H9 (cell line): ENCODE measurements at regions not wholly inside any gene's neighbourhood (a gene's known extent, or its start where the extent isn't known, plus 50 kb on each side); places are given as distances from the start of the nearest gene placed in this dataset.
"Not testable (repeated sequence)": the region's sequence is repeated elsewhere in the genome, so short reads cannot be mapped to it uniquely, and the experiment has no call there.

ENCODE experiments used
- DNase-seq: peaks from one replicate; pipeline ENCODE4 v3.0.0-alpha.2; 2017
- H2AFZ ChIP-seq: one replicate; pipeline ENCODE4 v1.6.1; 2013; ENCODE audit warnings: mild to moderate bottlenecking, low read length, control low read depth, moderate library complexity
- H2AK5ac ChIP-seq: 2 replicates; pipeline ENCODE4 v1.6.1; 2013; ENCODE audit warnings: low read length, control low read depth, mixed read lengths; ENCODE audit not compliant: insufficient read length
- H2BK120ac ChIP-seq: one replicate; pipeline ENCODE4 v1.6.1; 2013; ENCODE audit warnings: low read depth, mild to moderate bottlenecking, low read length, control low read depth, inconsistent platforms; ENCODE audit not compliant: poor library complexity, severe bottlenecking
- H2BK12ac ChIP-seq: 2 replicates; pipeline ENCODE4 v1.6.1; 2013; ENCODE audit warnings: low read length, control low read depth, mixed read lengths, low read depth; ENCODE audit not compliant: insufficient read length
- H2BK15ac ChIP-seq: 2 replicates; pipeline ENCODE4 v1.6.1; 2013; ENCODE audit warnings: low read depth, low read length, control low read depth
- H2BK20ac ChIP-seq: one replicate; pipeline ENCODE4 v1.6.1; 2013; ENCODE audit warnings: low read depth, mild to moderate bottlenecking, low read length, control low read depth, inconsistent platforms; ENCODE audit not compliant: poor library complexity, severe bottlenecking
- H2BK5ac ChIP-seq: 2 replicates; pipeline ENCODE4 v1.6.1; 2013; ENCODE audit warnings: low read length, control low read depth, mixed read lengths; ENCODE audit not compliant: insufficient read length
- H3K14ac ChIP-seq: 2 replicates; pipeline ENCODE4 v1.6.1; 2013; ENCODE audit warnings: low read length, control low read depth; ENCODE audit not compliant: insufficient read depth
- H3K18ac ChIP-seq: 2 replicates; pipeline ENCODE4 v1.6.1; 2013; ENCODE audit warnings: low read depth, mild to moderate bottlenecking, mixed read lengths, low read length, control low read depth; ENCODE audit not compliant: insufficient read length
- H3K23ac ChIP-seq: 2 replicates; pipeline ENCODE4 v1.6.1; 2013; ENCODE audit warnings: low read length, control low read depth, mixed read lengths, low read depth; ENCODE audit not compliant: insufficient read length
- H3K23me2 ChIP-seq: 2 replicates; pipeline ENCODE4 v1.6.1; 2013; ENCODE audit warnings: low read depth, mild to moderate bottlenecking, mixed read lengths, low read length, control low read depth; ENCODE audit not compliant: insufficient read length, poor library complexity, severe bottlenecking
- H3K27ac ChIP-seq: 2 replicates; pipeline ENCODE4 v1.5.1; 2013; ENCODE audit warnings: low read length, control low read depth, mixed read lengths, low read depth; ENCODE audit not compliant: insufficient read length
- H3K27me3 ChIP-seq: 2 replicates; pipeline ENCODE4 v1.6.1; 2013; ENCODE audit warnings: low read length, control low read depth, inconsistent platforms; ENCODE audit not compliant: insufficient read depth
- H3K4ac ChIP-seq: 2 replicates; pipeline ENCODE4 v1.6.1; 2013; ENCODE audit warnings: low read depth, mild to moderate bottlenecking, control low read depth, inconsistent platforms, low read length, moderate library complexity
- H3K4me1 ChIP-seq: 2 replicates; pipeline ENCODE4 v1.6.1; 2013; ENCODE audit warnings: low read length, control low read depth, inconsistent platforms; ENCODE audit not compliant: insufficient read depth
- H3K4me2 ChIP-seq: 2 replicates; pipeline ENCODE4 v1.6.1; 2013; ENCODE audit warnings: low read length, control low read depth, mixed read lengths; ENCODE audit not compliant: insufficient read length, insufficient read depth
- H3K56ac ChIP-seq: 2 replicates; pipeline ENCODE4 v1.6.1; 2013; ENCODE audit warnings: low read depth, mild to moderate bottlenecking, mixed read lengths, low read length, control low read depth; ENCODE audit not compliant: insufficient read length
- H3K79me1 ChIP-seq: 2 replicates; pipeline ENCODE4 v1.6.1; 2013; ENCODE audit warnings: low read depth, mild to moderate bottlenecking, moderate library complexity, low read length, control low read depth, inconsistent platforms; ENCODE audit not compliant: insufficient read depth, poor library complexity, severe bottlenecking
- H3K79me2 ChIP-seq: 2 replicates; pipeline ENCODE4 v1.6.1; 2013; ENCODE audit warnings: low read length, control low read depth, inconsistent platforms; ENCODE audit not compliant: insufficient read depth
- H3K9ac ChIP-seq: 2 replicates; pipeline ENCODE4 v1.6.1; 2013; ENCODE audit warnings: low read length, control low read depth, mixed read lengths; ENCODE audit not compliant: insufficient read length; ENCODE audit errors: extremely low read depth
- H3K9me3 ChIP-seq: one replicate; pipeline ENCODE4 v1.6.1; 2013; ENCODE audit warnings: low read depth, low read length, inconsistent platforms; ENCODE audit not compliant: control insufficient read depth
- H3T11ph ChIP-seq: one replicate; pipeline ENCODE4 v1.6.1; 2013; ENCODE audit warnings: mild to moderate bottlenecking, low read length, control low read depth, inconsistent platforms
- H4K20me1 ChIP-seq: one replicate; pipeline ENCODE4 v1.6.1; 2013; ENCODE audit not compliant: control insufficient read depth, insufficient read length, insufficient read depth
- H4K5ac ChIP-seq: 2 replicates; pipeline ENCODE4 v1.6.1; 2013; ENCODE audit warnings: low read depth, mild to moderate bottlenecking, mixed read lengths, low read length, control low read depth; ENCODE audit not compliant: insufficient read length
- H4K8ac ChIP-seq: replicated peaks from 2 replicates; pipeline ENCODE4 v1.6.1; 2013; ENCODE audit warnings: low read length, control low read depth, mixed read lengths, low read depth; ENCODE audit not compliant: insufficient read length
- H4K91ac ChIP-seq: 2 replicates; pipeline ENCODE4 v1.6.1; 2013; ENCODE audit warnings: low read depth, mild to moderate bottlenecking, moderate library complexity, mixed read lengths, low read length, control low read depth; ENCODE audit not compliant: insufficient read length
- H3K27ac Mint-ChIP-seq, 3 experiments: 2 replicates in 2 of 3; 3 replicates in 1 of 3; pipeline ENCODE4 v1.8.0; 2020 to 2021; ENCODE audit warnings: mixed read lengths in 3 of 3, mild to moderate bottlenecking in 1 of 3, moderate library complexity in 1 of 3
- H3K27me3 Mint-ChIP-seq: 2 replicates; pipeline ENCODE4 v1.8.0; 2021; ENCODE audit warnings: low read depth, mild to moderate bottlenecking, moderate library complexity, mixed read lengths
- H3K36me3 Mint-ChIP-seq, 3 experiments: 2 replicates in 2 of 3; 3 replicates in 1 of 3; pipeline ENCODE4 v1.8.0; 2020 to 2021; ENCODE audit warnings: low read depth in 3 of 3, mixed read lengths in 3 of 3; ENCODE audit not compliant: insufficient read depth in 1 of 3
- H3K4me1 Mint-ChIP-seq, 2 experiments: 2 replicates each; pipeline ENCODE4 v1.8.0; 2020; ENCODE audit warnings: mixed read lengths in 2 of 2
- H3K4me3 Mint-ChIP-seq, 2 experiments: 2 replicates in 1 of 2; 3 replicates in 1 of 2; pipeline ENCODE4 v1.8.0; 2020 to 2021; ENCODE audit warnings: mild to moderate bottlenecking in 2 of 2, mixed read lengths in 2 of 2, moderate library complexity in 1 of 2
- H3K9me3 Mint-ChIP-seq, 2 experiments: 2 replicates in 1 of 2; 3 replicates in 1 of 2; pipeline ENCODE4 v1.8.0; 2020; ENCODE audit warnings: mild to moderate bottlenecking in 2 of 2, mixed read lengths in 2 of 2, moderate library complexity in 1 of 2
- WGBS: extraction: QIAGEN DNeasy Blood & Tissue Kit; methylation state at CpG from one replicate; pipeline ENCODE4 v1.1.7; 2013; ENCODE audit warnings: missing lambda C conversion rate, low lambda C conversion rate, mixed read lengths; ENCODE audit not compliant: insufficient read length; ENCODE audit errors: extremely low coverage; 5-methylcytosine and 5-hydroxymethylcytosine counted together
- TF ChIP-seq, protein P1 (sequence below): fragments of 200-600 bp; sonication (generic); conservative IDR thresholded peaks from 3 replicates; pipeline ENCODE4 v1.8.0; 2021; ENCODE audit warnings: antibody characterized with exemption, mild to moderate bottlenecking

GRCh38 chr19:14328406-14328805 is 52.8 kb upstream of the ADGRE5 start:
- TF ChIP-seq, protein P1, sequence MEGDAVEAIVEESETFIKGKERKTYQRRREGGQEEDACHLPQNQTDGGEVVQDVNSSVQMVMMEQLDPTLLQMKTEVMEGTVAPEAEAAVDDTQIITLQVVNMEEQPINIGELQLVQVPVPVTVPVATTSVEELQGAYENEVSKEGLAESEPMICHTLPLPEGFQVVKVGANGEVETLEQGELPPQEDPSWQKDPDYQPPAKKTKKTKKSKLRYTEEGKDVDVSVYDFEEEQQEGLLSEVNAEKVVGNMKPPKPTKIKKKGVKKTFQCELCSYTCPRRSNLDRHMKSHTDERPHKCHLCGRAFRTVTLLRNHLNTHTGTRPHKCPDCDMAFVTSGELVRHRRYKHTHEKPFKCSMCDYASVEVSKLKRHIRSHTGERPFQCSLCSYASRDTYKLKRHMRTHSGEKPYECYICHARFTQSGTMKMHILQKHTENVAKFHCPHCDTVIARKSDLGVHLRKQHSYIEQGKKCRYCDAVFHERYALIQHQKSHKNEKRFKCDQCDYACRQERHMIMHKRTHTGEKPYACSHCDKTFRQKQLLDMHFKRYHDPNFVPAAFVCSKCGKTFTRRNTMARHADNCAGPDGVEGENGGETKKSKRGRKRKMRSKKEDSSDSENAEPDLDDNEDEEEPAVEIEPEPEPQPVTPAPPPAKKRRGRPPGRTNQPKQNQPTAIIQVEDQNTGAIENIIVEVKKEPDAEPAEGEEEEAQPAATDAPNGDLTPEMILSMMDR: no peak
- no peaks in the 10 kb centered on the region for H3K79me1 ChIP-seq
- no peak overlapping the region for H3T11ph ChIP-seq
- no peak overlapping the region for H3K9ac ChIP-seq
- Mint-ChIP-seq H3K27ac (no peak overlapping the region), H3K4me1 (peaks cover 6 to 9% of the 10 kb centered on the region in 2 experiments), H3K36me3 (no peaks in the 10 kb centered on the region), H3K9me3 (peaks cover 0 to 2% of the 10 kb centered on the region in 2 experiments; a peak in 1 of 5 replicates), H3K4me3 (no peak overlapping the region), H3K27me3 (no peaks in the 10 kb centered on the region; the same call in 1 of the 2 replicates)
- no peak overlapping the region for H3K4me2 ChIP-seq
- H3K23ac ChIP-seq: no peak overlapping the region
- no peak overlapping the region for H2BK120ac ChIP-seq
- no peak overlapping the region for H4K8ac ChIP-seq
- no peak overlapping the region for H3K14ac ChIP-seq
- no CpG with 5 or more reads among the region's 6 CpGs for WGBS
- H2BK20ac ChIP-seq: no peak overlapping the region
- H4K91ac ChIP-seq: no peak overlapping the region
- H4K20me1 ChIP-seq: no peaks in the 10 kb centered on the region
- no peak overlapping the region for H2BK12ac ChIP-seq
- H3K27me3 ChIP-seq: no peaks in the 10 kb centered on the region
- H2BK15ac ChIP-seq: no peak overlapping the region
- no peaks in the 10 kb centered on the region for H3K79me2 ChIP-seq
- H3K56ac ChIP-seq: no peak overlapping the region
- H2BK5ac ChIP-seq: no peak overlapping the region
- peaks cover 2% of the 10 kb centered on the region for H3K23me2 ChIP-seq
- H3K27ac ChIP-seq: no peak overlapping the region
- H4K5ac ChIP-seq: no peak overlapping the region
- no peak overlapping the region for H3K18ac ChIP-seq
- DNase-seq: no peak
- no peak overlapping the region for H3K4ac ChIP-seq
- H3K9me3 ChIP-seq: no peaks in the 10 kb centered on the region
- H2AK5ac ChIP-seq: no peak overlapping the region
- H3K4me1 ChIP-seq: no peaks in the 10 kb centered on the region
- H2AFZ ChIP-seq: no peak overlapping the region

GRCh38 chr19:14327061-14327460 is 54.2 kb upstream of the ADGRE5 start:
- H3K56ac ChIP-seq, H3K23me2 ChIP-seq, H2BK120ac ChIP-seq, H3K4me2 ChIP-seq, H2AK5ac ChIP-seq, H3K14ac ChIP-seq, H3K23ac ChIP-seq, H3T11ph ChIP-seq, H2BK20ac ChIP-seq, H3K36me3 Mint-ChIP-seq, H3K4me1 ChIP-seq, DNase-seq, H4K91ac ChIP-seq, H4K8ac ChIP-seq, H3K4me1 Mint-ChIP-seq, H3K79me1 ChIP-seq, H3K27ac Mint-ChIP-seq, H3K18ac ChIP-seq, H2BK5ac ChIP-seq, H3K27me3 Mint-ChIP-seq, H3K9me3 ChIP-seq, H3K9ac ChIP-seq, H4K20me1 ChIP-seq, H2BK12ac ChIP-seq, H2AFZ ChIP-seq, H3K4me3 Mint-ChIP-seq, H3K4ac ChIP-seq, H3K27me3 ChIP-seq, H3K27ac ChIP-seq, H3K79me2 ChIP-seq, H2BK15ac ChIP-seq, H4K5ac ChIP-seq, H3K9me3 Mint-ChIP-seq: not testable (repeated sequence)
- WGBS: no CpG with 5 or more reads among the region's 8 CpGs
